ENCODE measurements at regions not wholly inside any gene's neighbourhood (a gene's known extent, or its start where the extent isn't known, plus 50 kb on each side); places are given as distances from the start of the nearest gene placed in this dataset.

DNA sequence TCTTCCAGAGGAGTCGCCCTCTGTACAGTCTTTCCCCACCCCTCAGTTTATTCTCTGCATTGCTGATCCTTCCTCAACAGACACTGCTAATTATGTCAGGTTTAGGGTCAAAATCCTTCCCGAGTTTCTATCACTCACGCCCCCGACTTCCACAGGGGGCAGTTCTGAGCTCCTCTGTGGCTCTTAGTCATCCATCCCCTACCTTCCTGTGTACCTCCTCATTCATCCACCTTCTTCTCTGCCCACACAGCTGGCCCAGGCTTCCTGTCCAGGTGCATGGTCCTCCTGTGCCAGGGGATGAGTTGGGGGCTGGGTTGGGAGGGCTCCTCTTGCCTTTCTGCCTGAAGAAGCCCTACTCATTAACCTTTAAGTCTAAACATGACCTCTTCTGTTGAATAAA, 202.9 kb downstream of the ARL4C start:
- no peak for DNase-seq (ENCODE audit: low read depth)
- no peak overlapping the region for H3K4me3 ChIP-seq (ENCODE audit: low read depth, low read length)
- TF ChIP-seq, protein P1, sequence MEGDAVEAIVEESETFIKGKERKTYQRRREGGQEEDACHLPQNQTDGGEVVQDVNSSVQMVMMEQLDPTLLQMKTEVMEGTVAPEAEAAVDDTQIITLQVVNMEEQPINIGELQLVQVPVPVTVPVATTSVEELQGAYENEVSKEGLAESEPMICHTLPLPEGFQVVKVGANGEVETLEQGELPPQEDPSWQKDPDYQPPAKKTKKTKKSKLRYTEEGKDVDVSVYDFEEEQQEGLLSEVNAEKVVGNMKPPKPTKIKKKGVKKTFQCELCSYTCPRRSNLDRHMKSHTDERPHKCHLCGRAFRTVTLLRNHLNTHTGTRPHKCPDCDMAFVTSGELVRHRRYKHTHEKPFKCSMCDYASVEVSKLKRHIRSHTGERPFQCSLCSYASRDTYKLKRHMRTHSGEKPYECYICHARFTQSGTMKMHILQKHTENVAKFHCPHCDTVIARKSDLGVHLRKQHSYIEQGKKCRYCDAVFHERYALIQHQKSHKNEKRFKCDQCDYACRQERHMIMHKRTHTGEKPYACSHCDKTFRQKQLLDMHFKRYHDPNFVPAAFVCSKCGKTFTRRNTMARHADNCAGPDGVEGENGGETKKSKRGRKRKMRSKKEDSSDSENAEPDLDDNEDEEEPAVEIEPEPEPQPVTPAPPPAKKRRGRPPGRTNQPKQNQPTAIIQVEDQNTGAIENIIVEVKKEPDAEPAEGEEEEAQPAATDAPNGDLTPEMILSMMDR (IDR thresholded peaks at IDR 0.05; ENCODE audit: low read depth, low read length, missing control alignments) = peak; percentile 27

GRCh38 chr2:234292962-234293243, 204.0 kb downstream of the ARL4C start:
- no peak overlapping the region for H3K4me3 ChIP-seq (ENCODE audit: low read depth, low read length)
- DNase-seq (ENCODE audit: low read depth) = no peak
- TF ChIP-seq, protein P1 (IDR thresholded peaks at IDR 0.05; ENCODE audit: low read depth, low read length, missing control alignments) = no peak

DNA sequence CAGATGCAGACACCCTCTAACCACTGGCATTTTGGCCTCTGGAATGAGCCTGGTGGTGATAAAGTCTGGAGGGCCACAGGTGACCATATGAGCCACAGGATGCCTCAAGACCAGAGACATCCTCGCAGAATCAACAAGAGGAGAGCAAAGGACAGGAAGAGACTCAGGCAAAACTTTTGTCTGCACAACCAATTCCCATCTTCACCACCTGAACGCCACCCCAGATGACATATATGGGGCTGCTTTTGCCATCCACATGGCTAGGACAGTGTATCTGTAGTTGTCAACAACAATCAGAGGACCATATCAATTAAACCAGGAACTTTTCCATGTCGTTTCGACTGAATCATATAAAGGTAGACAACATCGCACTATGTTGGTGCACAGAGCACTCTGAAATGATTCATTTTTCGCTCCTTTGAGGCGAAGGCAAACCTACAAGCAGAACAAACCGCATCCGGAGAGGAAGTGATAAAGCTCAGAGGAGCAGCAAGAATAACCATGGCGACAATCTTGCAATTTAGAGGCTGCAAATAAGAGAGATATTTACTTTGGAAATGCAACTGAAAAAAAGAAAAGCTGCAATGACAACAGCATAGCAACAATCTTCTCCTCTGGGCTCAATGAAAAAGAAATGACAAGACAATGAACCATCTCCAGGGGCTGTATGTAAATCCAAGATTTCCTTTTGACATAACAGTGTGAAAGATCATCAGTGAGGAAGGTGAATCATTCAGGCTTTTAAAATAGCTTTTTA, 204.5 kb downstream of the ARL4C start:
- TF ChIP-seq, protein P1 (IDR thresholded peaks at IDR 0.05; ENCODE audit: low read depth, low read length, missing control alignments) = no peak
- peak; percentile 84 for DNase-seq (ENCODE audit: low read depth)
- H3K4me3 ChIP-seq (ENCODE audit: low read depth, low read length) = peak overlapping the region; percentile 39

- TF ChIP-seq, protein P1 (IDR thresholded peaks at IDR 0.05; ENCODE audit: low read depth, low read length, missing control alignments) = no peak
- H3K4me3 ChIP-seq (ENCODE audit: low read depth, low read length) = peak overlapping the region; percentile 39
- no peak for DNase-seq (ENCODE audit: low read depth)
These were observed 205.1 kb downstream of the ARL4C start for GRCh38 chr2:234291765-234292204.

DNA sequence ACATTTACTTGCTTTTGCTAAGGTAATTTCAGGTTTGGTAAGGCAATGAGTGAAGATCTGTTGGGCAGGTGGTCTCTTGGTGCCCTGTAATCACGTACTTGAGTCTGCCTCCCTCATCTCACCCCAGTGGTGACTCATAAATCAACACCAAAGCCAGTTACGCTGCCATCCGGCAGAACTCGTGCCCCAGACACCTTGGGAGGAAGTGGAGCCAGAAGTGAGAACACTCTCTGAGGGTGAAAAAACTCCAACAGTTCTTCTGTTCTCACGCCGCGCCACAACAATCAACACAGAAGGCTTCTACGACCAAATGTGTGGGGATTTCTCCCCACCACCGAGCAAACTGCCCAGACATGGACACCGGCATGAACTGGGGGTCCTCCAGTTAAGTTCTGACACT, 206.2 kb downstream of the ARL4C start:
- DNase-seq (ENCODE audit: low read depth) = peak; percentile 90
- TF ChIP-seq, protein P1 (IDR thresholded peaks at IDR 0.05; ENCODE audit: low read depth, low read length, missing control alignments) = peak; percentile 11
- no peak overlapping the region for H3K4me3 ChIP-seq (ENCODE audit: low read depth, low read length)

DNA sequence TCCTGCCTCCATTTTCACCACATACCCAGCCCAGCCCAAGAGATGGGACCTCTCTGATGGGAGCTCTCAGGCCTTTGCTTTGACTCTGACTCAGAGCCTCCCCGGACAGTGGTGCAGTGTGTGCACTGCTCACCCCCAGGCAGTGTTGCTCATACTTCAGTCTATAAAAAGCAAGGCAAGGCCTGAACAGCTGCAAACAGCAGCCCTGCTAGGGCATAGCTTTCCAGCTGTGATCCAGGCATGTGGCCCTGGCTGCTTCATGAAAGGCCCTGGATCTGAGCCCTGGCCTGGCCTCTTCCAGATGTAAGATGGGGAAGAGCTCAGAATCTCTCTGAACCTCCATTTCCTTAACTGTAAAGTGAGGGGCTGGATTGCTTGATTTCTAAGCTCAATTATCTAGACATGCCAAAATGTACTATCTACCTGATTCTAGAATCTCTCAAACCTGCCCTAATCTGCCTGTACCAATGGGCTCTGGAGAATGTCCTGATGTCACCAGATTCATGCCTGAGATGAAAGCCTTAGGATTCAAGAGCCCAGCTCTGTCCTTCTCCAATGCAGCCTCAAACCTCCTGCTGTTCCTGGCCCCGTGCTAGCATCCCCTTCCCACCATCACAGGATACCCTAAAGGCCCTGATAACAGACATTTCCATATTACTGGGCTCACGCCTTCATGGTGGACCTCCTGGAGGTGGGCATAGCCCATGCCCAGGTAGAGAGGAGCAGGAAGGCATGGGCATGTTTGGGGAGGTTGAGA, 206.9 kb downstream of the ARL4C start:
- TF ChIP-seq, protein P1 (IDR thresholded peaks at IDR 0.05; ENCODE audit: low read depth, low read length, missing control alignments) = no peak
- no peak for DNase-seq (ENCODE audit: low read depth)
- no peak overlapping the region for H3K4me3 ChIP-seq (ENCODE audit: low read depth, low read length)

All from GM12864 (cell line).